Activated naive CD4-positive, alpha-beta T cell treated with anti-CD3 and anti-CD28 coated beads, Interleukin-2, amount 50 U/mL, for 24 hours (primary cell): ENCODE measurements at regions not wholly inside any gene's neighbourhood (a gene's known extent, or its start where the extent isn't known, plus 50 kb on each side); places are given as distances from the start of the nearest gene placed in this dataset.
"Not testable (repeated sequence)": the region's sequence is repeated elsewhere in the genome, so short reads cannot be mapped to it uniquely, and the experiment has no call there.

Source experiments
- H3K27ac Mint-ChIP-seq: one replicate; pipeline ENCODE4 v1.8.0; 2021; ENCODE audit warnings: mild to moderate bottlenecking, mixed read lengths
- H3K27me3 Mint-ChIP-seq: one replicate; pipeline ENCODE4 v1.8.0; 2021; ENCODE audit warnings: mixed read lengths
- H3K36me3 Mint-ChIP-seq: one replicate; pipeline ENCODE4 v1.8.0; 2021; ENCODE audit warnings: mixed read lengths
- H3K4me1 Mint-ChIP-seq: one replicate; pipeline ENCODE4 v1.8.0; 2021; ENCODE audit warnings: mixed read lengths
- H3K4me3 Mint-ChIP-seq: one replicate; pipeline ENCODE4 v1.8.0; 2021; ENCODE audit warnings: mild to moderate bottlenecking, mixed read lengths
- H3K9me3 Mint-ChIP-seq: one replicate; pipeline ENCODE4 v1.8.0; 2021; ENCODE audit warnings: mixed read lengths

DNA sequence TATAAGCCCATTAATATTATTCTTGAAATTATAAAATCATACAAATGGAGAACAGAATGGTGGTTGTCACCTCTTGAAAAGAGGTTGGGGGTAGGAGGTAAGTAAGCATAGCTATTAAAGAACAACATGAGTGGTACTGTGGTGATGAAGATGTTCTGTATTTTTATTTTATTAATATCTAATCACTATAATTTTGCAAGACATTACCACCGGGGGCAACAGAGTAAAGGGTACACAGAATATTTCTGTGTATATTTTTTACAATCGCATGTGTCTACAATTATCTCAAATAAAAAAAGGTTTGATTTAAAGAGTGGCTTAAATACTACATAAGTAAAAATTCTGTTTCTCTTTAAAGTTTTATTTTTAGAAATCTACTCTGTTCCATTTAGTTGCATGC is 557.8 kb downstream of the NXPH1 start:
- no peak overlapping the region for H3K4me3 Mint-ChIP-seq
- H3K4me1 Mint-ChIP-seq = no peaks in the 10 kb centered on the region
- no peaks in the 10 kb centered on the region for H3K27me3 Mint-ChIP-seq
- peaks cover 11% of the 10 kb centered on the region for H3K9me3 Mint-ChIP-seq
- H3K27ac Mint-ChIP-seq = no peak overlapping the region
- H3K36me3 Mint-ChIP-seq = no peaks in the 10 kb centered on the region

DNA sequence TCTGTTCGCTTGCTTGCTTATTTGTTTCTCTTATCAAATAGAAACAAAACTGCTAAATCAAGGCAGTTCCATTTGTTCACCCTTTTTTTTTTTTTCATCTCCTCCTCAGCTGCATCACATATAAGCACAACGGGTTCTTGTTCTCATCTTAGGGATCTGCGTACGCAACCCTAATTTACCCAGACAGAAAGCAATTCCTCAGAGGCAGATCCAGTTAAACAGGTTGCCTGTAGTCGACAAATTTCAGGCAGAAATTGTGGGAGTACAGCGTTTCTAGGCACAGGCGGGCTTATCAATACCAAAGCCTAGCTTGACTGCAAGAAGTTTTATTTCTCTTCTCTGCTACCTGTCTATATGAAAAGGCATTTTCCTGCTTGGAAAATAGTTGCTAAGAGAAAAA is 565.4 kb downstream of the NXPH1 start:
- Mint-ChIP-seq H3K4me1 (no peaks in the 10 kb centered on the region), H3K9me3 (peaks cover 9% of the 10 kb centered on the region), H3K27ac (no peak overlapping the region), H3K27me3 (no peaks in the 10 kb centered on the region), H3K36me3 (no peaks in the 10 kb centered on the region), H3K4me3 (no peak overlapping the region)

DNA sequence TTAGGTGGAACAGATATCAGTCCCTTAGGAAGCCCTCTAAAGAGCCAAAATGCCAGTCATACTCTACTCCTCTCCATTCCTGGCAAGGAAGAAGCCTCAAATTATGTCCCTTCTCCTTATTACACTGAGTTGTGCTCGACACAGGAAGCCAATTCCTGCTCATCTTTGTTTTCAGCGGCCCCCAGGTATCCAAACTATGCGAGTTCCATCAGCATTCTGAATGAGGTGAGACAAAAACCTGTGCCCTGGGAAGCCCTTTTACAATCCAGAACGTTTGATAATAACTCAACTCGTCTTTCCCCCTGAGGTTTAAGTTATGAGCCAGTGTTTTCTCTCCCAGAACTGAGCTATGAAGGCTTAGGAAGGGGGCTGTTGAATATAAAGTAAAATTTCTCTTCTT is 580.5 kb downstream of the NXPH1 start:
- peaks cover 6% of the 10 kb centered on the region for H3K9me3 Mint-ChIP-seq

DNA sequence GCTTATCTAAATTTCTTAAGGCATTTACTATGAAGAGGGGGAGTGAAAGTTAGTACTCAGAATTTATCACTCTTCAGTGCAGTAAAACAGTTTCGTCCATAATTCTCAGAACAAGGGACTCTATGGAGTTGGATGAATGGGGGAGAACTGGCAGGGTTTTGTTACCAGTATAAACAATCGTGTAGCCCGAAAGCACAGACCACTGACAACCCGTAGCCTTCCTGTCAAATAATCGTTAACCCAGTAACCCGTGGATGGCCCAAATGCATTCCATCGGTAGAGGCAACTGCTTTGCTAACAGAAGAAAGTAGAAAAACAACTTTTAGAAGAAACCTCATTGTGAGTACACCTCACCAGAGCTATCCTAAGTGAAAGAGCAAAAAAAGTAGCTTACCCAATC is 583.9 kb downstream of the NXPH1 start:
- Mint-ChIP-seq H3K4me3 (no peak overlapping the region), H3K27ac (no peak overlapping the region), H3K9me3 (peaks cover 1% of the 10 kb centered on the region), H3K27me3 (no peaks in the 10 kb centered on the region), H3K4me1 (no peaks in the 10 kb centered on the region), H3K36me3 (no peaks in the 10 kb centered on the region)

More for the DNA sequence above, 580.5 kb downstream of the NXPH1 start:
- H3K27me3 Mint-ChIP-seq = no peaks in the 10 kb centered on the region
- no peak overlapping the region for H3K27ac Mint-ChIP-seq
- no peaks in the 10 kb centered on the region for H3K36me3 Mint-ChIP-seq
- no peaks in the 10 kb centered on the region for H3K4me1 Mint-ChIP-seq
- no peak overlapping the region for H3K4me3 Mint-ChIP-seq

DNA sequence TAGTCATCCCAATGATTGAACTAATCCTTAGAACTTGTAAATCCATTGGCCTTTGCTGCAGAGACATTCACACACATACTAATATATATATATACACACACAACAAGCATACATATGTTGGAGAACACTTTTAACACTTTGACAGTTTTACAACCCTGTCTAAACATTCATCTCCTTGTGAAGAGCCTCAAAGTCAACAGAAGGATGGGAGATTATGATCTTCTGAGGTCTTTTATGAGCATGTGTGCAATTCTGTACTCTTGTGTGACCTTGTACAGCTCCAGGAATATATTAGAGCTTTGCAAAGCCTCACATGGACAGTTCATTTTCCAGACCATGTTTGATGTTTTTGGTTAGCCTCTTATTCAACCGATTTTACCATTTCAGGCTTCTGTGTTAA is 589.0 kb downstream of the NXPH1 start:
- H3K36me3 Mint-ChIP-seq = no peaks in the 10 kb centered on the region
- H3K27ac Mint-ChIP-seq = no peak overlapping the region
- H3K4me1 Mint-ChIP-seq = no peaks in the 10 kb centered on the region
- H3K27me3 Mint-ChIP-seq = no peaks in the 10 kb centered on the region
- H3K9me3 Mint-ChIP-seq = peaks cover 6% of the 10 kb centered on the region
- H3K4me3 Mint-ChIP-seq = no peak overlapping the region

DNA sequence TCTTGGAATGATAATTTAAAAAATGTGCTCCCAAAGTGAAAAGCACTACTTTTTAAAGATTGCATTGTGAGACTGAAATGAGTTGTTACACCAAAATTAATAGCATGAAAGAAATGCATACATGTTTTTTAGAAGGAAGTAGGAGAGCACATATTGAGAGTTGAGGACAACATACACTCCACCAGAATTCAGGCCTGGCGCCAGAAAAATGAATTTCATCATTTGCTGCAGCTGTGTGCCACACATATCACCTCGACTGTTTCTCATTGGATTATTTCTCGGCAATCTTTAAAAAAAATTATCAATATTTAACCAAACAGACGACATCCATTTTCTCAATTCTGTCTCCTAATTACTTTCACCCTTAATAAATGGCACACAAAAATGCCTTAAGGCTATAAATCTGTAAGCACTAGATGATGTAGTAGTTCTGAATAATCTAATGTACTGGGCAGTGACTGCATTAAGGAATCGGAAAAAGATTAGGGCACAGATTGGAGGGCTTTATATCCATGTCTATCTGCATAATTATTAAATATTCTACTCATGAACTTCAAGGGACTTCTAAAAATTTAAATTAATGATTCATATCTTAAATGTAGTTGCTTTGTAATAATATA is 590.4 kb downstream of the NXPH1 start:
- no peak overlapping the region for H3K27ac Mint-ChIP-seq
- H3K4me3 Mint-ChIP-seq = no peak overlapping the region
- H3K4me1 Mint-ChIP-seq = no peaks in the 10 kb centered on the region

DNA sequence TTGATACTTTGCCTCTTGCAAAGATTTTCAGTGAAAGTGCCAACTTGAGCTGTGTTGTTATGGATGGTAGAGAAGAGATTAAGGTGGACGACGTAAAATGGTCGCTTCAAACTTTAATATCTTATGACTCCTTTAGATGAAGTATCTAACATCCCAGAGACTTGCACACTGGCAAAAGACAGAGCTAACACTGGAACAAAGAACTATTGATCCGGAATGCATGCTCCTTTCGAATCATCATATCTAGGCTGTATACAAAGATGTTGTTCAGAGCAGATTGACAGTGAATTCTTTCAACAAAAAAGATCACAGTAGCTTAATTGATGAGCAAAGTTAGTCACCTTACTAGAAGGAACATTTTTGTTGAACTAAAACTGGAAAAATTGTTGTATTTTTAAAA is 592.7 kb downstream of the NXPH1 start:
- H3K9me3 Mint-ChIP-seq = peaks cover 7% of the 10 kb centered on the region

More for the DNA sequence above, 590.4 kb downstream of the NXPH1 start:
- Mint-ChIP-seq H3K36me3 (no peaks in the 10 kb centered on the region), H3K9me3 (peaks cover 7% of the 10 kb centered on the region), H3K27me3 (no peaks in the 10 kb centered on the region)

DNA sequence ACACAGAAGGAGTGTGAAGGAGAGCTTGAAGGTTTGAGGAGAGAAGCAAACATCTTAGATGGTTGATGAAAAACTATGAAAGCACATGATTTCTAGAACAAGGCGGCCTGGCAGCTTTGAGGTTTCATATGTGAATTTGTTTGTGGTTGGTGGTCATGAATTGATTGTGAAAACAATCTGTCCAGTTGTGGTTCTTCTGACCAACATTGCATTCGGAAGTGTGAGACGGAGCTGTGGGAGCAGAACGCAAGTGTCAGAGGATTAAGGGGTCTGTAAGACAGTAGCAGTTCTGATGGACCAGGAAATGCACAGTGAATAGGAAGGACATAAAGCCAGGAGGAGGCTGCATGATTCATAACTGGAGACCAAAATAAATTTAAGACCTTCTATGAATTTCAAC is 594.6 kb downstream of the NXPH1 start:
- no peaks in the 10 kb centered on the region for H3K4me1 Mint-ChIP-seq
- no peaks in the 10 kb centered on the region for H3K36me3 Mint-ChIP-seq
- no peaks in the 10 kb centered on the region for H3K27me3 Mint-ChIP-seq
- H3K27ac Mint-ChIP-seq = no peak overlapping the region
- peaks cover 7% of the 10 kb centered on the region for H3K9me3 Mint-ChIP-seq
- H3K4me3 Mint-ChIP-seq = no peak overlapping the region

More for the DNA sequence above, 592.7 kb downstream of the NXPH1 start:
- Mint-ChIP-seq H3K36me3 (no peaks in the 10 kb centered on the region), H3K27ac (no peak overlapping the region), H3K4me3 (no peak overlapping the region), H3K4me1 (no peaks in the 10 kb centered on the region), H3K27me3 (no peaks in the 10 kb centered on the region)

DNA sequence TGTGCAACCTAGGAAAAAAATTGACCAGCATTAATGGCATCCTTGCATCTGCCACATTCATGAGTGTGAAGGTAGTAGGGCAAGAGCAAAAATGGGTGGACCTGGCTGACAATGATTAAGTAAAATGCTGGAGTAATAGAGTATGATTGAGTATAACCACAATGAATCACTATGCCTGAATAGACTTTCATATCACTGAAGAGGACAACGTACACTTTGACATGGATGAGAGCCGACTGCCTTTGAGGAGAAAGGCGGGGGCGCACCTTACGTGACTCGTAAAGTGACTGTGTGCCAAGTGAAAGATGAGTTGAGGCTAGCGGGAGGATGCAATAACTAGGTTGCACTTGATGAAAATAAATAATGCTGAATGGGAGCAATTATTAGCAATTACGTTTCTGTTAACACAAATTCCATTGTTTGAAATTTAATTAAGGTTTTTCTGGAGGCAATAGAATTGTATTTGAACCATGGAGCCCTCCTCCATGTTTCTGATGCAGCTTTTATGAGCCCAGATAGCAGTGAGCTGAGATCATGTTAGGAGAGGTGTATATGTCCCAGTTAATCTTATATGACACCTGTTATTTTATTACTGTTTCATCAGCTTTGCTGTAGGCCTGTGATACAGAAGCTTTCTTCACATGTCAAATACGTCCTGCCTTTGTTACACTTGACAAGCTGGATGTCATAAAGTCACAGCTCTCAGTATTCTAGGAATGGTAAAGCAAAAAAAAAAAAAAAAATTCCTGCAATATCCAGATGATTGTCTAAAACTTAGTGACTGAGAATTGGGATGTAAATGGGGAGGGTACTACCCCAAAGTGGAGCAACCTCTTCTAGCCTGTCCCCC is 596.5 kb downstream of the NXPH1 start:
- H3K36me3 Mint-ChIP-seq = no peaks in the 10 kb centered on the region
- H3K27ac Mint-ChIP-seq = no peak overlapping the region
- H3K27me3 Mint-ChIP-seq = no peaks in the 10 kb centered on the region
- H3K9me3 Mint-ChIP-seq = peaks cover 7% of the 10 kb centered on the region
- no peak overlapping the region for H3K4me3 Mint-ChIP-seq
- no peaks in the 10 kb centered on the region for H3K4me1 Mint-ChIP-seq

DNA sequence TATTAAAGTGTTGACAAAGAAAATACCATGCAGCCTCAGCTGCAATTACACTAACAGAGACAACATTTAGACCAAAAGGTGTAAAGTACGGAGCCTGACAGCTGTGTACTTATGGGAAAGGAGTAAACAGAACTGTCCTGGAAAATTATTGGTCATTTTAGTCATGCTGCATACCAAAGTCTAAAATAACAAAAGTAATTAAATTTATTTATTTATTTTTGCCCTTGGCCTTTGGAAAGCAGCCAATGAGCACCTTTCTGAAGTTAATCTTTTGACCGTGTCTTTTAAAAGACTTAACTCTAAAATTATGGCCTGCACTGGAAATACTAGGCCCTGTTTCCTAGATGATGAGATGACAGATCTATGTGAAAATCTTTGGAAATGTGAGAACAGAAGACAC is 597.6 kb downstream of the NXPH1 start:
- H3K4me3 Mint-ChIP-seq = no peak overlapping the region
- H3K9me3 Mint-ChIP-seq = peaks cover 7% of the 10 kb centered on the region
- no peaks in the 10 kb centered on the region for H3K4me1 Mint-ChIP-seq
- no peak overlapping the region for H3K27ac Mint-ChIP-seq
- H3K27me3 Mint-ChIP-seq = no peaks in the 10 kb centered on the region
- H3K36me3 Mint-ChIP-seq = no peaks in the 10 kb centered on the region

DNA sequence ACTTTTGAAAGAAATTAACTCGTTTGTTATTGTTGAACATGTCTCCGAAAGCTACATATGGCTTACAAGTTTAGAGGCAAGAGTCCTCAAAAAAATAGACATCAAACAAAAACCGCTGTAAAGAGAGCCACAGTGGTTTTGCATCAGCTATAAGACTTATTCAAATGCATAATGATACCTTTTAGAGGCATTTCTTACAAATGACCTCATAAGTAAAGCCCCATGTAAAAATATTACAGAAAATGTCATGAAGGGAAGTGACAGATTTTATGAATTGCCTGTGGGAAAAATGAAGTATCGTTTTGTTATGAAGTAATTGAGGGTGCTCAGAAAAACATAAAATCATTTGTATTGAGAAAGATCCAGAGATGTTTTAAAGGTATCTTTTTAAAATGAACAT is 598.0 kb downstream of the NXPH1 start:
- Mint-ChIP-seq H3K27me3 (no peaks in the 10 kb centered on the region), H3K9me3 (peaks cover 7% of the 10 kb centered on the region), H3K4me1 (no peaks in the 10 kb centered on the region), H3K36me3 (no peaks in the 10 kb centered on the region), H3K27ac (no peak overlapping the region), H3K4me3 (no peak overlapping the region)

DNA sequence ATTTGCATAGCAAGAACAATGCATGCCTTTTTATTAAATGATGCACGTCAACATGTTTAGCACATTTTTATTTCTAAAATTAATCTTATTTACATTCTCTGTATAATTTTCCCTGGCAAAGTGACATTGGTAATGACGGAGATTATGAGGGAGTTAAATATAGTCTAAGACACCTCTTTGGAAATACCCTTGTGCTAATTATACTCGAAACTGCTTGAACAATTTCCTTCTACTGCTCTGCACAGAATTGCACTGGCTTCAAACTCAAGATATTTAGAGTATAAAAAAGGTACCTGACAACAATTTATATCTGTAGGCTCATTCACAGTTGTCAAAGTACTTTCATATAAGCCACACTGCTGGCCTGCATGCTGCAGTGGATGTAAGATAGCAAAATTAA is 602.7 kb downstream of the NXPH1 start:
- Mint-ChIP-seq H3K4me1 (no peaks in the 10 kb centered on the region), H3K4me3 (no peak overlapping the region), H3K27me3 (no peaks in the 10 kb centered on the region), H3K27ac (no peak overlapping the region), H3K36me3 (no peaks in the 10 kb centered on the region), H3K9me3 (no peaks in the 10 kb centered on the region)

DNA sequence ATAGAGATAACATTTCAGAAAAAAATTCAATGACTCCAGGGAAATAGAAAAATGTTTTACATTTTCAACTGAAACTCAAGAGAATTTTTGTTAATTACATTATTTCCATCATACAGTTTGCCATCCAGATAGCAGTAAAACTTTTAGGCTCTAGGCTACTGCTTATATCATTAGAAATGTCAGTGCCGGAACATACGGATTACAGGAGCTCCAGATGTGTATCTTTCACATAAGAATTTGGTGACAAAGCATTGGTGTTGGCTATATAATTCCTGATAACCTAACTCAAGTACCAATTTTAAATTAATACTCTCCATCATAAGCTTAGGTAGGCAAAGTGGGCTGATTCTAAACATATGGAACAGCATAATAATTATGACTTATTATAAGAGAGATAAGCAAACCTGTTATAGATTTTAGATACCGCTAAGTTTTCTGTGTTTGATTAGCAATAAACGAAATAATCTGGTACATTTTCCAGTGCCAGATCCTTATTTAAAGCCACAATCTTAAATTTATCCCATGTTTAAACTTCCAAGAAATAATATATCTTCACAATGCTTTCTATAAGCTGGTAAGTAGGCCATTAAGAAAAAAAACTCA is 637.9 kb downstream of the NXPH1 start:
- Mint-ChIP-seq H3K4me1 (no peaks in the 10 kb centered on the region), H3K36me3 (no peaks in the 10 kb centered on the region), H3K27me3 (no peaks in the 10 kb centered on the region), H3K27ac (no peak overlapping the region), H3K9me3 (peaks cover 6% of the 10 kb centered on the region), H3K4me3 (no peak overlapping the region)

DNA sequence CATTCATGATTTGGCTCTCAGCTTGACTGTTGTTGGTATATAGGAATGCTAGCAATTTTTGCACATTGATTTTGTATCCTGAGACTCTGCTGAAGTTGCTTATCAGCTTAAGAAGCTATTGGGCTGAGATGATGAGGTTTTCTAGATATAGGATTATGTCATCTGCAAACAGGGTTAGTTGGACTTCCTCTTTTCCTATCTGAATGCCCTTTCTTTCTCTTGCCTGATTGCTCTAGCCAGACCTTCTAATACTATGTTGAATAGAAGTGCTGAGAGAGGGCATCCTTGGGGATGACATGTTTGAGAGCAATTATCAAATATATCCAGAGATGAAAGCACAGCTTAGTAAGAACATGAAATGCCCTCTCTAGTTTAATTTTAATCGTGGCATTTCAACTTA is 642.4 kb downstream of the NXPH1 start:
- not testable (repeated sequence) for H3K9me3 Mint-ChIP-seq, H3K4me1 Mint-ChIP-seq, H3K27ac Mint-ChIP-seq, H3K27me3 Mint-ChIP-seq, H3K4me3 Mint-ChIP-seq, H3K36me3 Mint-ChIP-seq

DNA sequence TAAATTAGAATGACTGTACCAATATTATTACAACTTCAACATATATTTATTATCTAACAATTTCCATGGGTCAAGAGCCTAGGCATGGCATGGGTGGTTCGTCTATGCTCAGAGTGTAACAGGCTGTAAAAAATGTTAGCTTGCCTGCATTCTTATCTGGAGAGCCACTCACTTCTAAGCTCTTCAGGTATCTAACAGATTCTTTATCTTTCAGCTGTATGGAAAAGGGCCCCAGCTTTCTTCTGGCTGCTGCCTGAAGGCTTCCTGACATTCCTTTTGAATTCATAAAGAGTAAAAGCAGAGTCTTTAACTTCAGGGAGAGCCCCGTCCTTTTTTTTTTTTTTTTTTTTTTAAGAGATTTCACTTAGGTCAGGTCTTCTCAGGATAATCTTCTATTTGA is 648.8 kb downstream of the NXPH1 start:
- Mint-ChIP-seq H3K27ac (no peak overlapping the region), H3K36me3 (no peaks in the 10 kb centered on the region), H3K4me3 (no peak overlapping the region), H3K27me3 (no peaks in the 10 kb centered on the region), H3K4me1 (no peaks in the 10 kb centered on the region), H3K9me3 (no peaks in the 10 kb centered on the region)

DNA sequence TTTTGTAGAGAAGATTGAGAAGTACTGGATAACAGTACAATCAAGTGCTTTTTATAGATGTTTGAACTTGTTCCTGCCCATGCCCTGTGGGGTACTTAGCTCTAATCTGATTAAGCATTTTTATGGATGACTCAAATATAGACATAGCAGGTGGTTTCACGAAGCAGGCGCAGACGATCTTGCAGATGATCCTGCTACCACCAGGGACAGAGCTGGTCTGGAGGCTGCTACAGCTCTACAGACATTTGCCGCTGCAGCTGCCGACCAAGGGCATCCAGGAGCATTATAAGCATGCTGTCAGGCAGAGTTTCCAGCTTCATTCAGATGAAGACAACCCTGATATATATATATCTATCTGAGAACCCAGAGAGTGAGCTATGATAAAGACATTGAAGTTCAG is 650.4 kb downstream of the NXPH1 start:
- no peak overlapping the region for H3K4me3 Mint-ChIP-seq
- no peaks in the 10 kb centered on the region for H3K36me3 Mint-ChIP-seq
- no peaks in the 10 kb centered on the region for H3K4me1 Mint-ChIP-seq
- H3K9me3 Mint-ChIP-seq = no peaks in the 10 kb centered on the region
- no peaks in the 10 kb centered on the region for H3K27me3 Mint-ChIP-seq
- no peak overlapping the region for H3K27ac Mint-ChIP-seq
